ENCODE measurements at regions not wholly inside any gene's neighbourhood (a gene's known extent, or its start where the extent isn't known, plus 50 kb on each side); places are given as distances from the start of the nearest gene placed in this dataset.

GRCh38 chr11:19646921-19647320 lies 65.7 kb upstream of the NAV2 start:
- no peak for TF ChIP-seq CTCF (IDR thresholded peaks at IDR 0.05; ENCODE audit: low read depth, low read length, poor library complexity, severe bottlenecking)
- TF ChIP-seq EZH2phosphoT487 (IDR thresholded peaks at IDR 0.05; ENCODE audit: borderline replicate concordance, low read length), result no peak
